Progenitor cell of endocrine pancreas (in vitro differentiated cells): ENCODE measurements at regions not wholly inside any gene's neighbourhood (a gene's known extent, or its start where the extent isn't known, plus 50 kb on each side); places are given as distances from the start of the nearest gene placed in this dataset.
"Not testable (repeated sequence)": the region's sequence is repeated elsewhere in the genome, so short reads cannot be mapped to it uniquely, and the experiment has no call there.

Source experiments
- DNase-seq: peaks from one replicate; pipeline ENCODE4 v3.0.0; 2021; ENCODE audit warnings: low spot score; ENCODE audit not compliant: unreplicated experiment
- H3K27ac Mint-ChIP-seq: 2 replicates; pipeline ENCODE4 v1.8.0; 2021; ENCODE audit warnings: mild to moderate bottlenecking, moderate library complexity, mixed read lengths
- H3K27me3 Mint-ChIP-seq: 2 replicates; pipeline ENCODE4 v1.8.0; 2021; ENCODE audit warnings: mixed read lengths
- H3K36me3 Mint-ChIP-seq: 2 replicates; pipeline ENCODE4 v1.8.0; 2022; ENCODE audit warnings: mixed read lengths; ENCODE audit not compliant: insufficient read depth
- H3K4me1 Mint-ChIP-seq: 2 replicates; pipeline ENCODE4 v1.8.0; 2021; ENCODE audit warnings: low read depth, mixed read lengths
- H3K4me3 Mint-ChIP-seq: 2 replicates; pipeline ENCODE4 v1.8.0; 2021; ENCODE audit warnings: low read depth, mild to moderate bottlenecking, moderate library complexity, mixed read lengths
- H3K9me3 Mint-ChIP-seq: 2 replicates; pipeline ENCODE4 v1.8.0; 2021; ENCODE audit warnings: low read depth, mixed read lengths
- CTCF ChIP-seq: fragments of 200-600 bp; sonication (generic); IDR thresholded peaks from one replicate; pipeline ENCODE4 v1.5.0; 2021; ENCODE audit warnings: antibody characterized with exemption, mild to moderate bottlenecking; ENCODE audit not compliant: unreplicated experiment

GRCh38 chr14:100427166-100427565 is 104.0 kb downstream of the SLC25A47 start:
- no peak overlapping the region for H3K27ac Mint-ChIP-seq
- no peak for DNase-seq
- no peak overlapping the region for H3K4me3 Mint-ChIP-seq
- no peaks in the 10 kb centered on the region for H3K9me3 Mint-ChIP-seq
- H3K4me1 Mint-ChIP-seq = peaks cover 1% of the 10 kb centered on the region
- no peaks in the 10 kb centered on the region for H3K36me3 Mint-ChIP-seq
- no peaks in the 10 kb centered on the region for H3K27me3 Mint-ChIP-seq
- TF ChIP-seq CTCF = no peak

GRCh38 chr14:100428727-100429126 is 105.6 kb downstream of the SLC25A47 start:
- H3K9me3 Mint-ChIP-seq = no peaks in the 10 kb centered on the region
- H3K4me3 Mint-ChIP-seq = no peak overlapping the region
- H3K27ac Mint-ChIP-seq = no peak overlapping the region
- no peaks in the 10 kb centered on the region for H3K36me3 Mint-ChIP-seq
- no peak for TF ChIP-seq CTCF
- peaks cover 1% of the 10 kb centered on the region for H3K4me1 Mint-ChIP-seq
- DNase-seq = no peak
- H3K27me3 Mint-ChIP-seq = no peaks in the 10 kb centered on the region

GRCh38 chr14:100429537-100429936 is 106.4 kb downstream of the SLC25A47 start:
- Mint-ChIP-seq H3K36me3 (no peaks in the 10 kb centered on the region), H3K4me1 (peaks cover 1% of the 10 kb centered on the region), H3K9me3 (no peaks in the 10 kb centered on the region), H3K27me3 (no peaks in the 10 kb centered on the region), H3K27ac (no peak overlapping the region), H3K4me3 (no peak overlapping the region)
- no peak for DNase-seq
- no peak for TF ChIP-seq CTCF

- Mint-ChIP-seq H3K4me1 (peaks cover 3% of the 10 kb centered on the region), H3K36me3 (no peaks in the 10 kb centered on the region), H3K9me3 (no peaks in the 10 kb centered on the region), H3K27me3 (no peaks in the 10 kb centered on the region), H3K27ac (no peak overlapping the region), H3K4me3 (no peak overlapping the region)
- no peak for DNase-seq
- TF ChIP-seq CTCF = no peak
These were observed 107.4 kb downstream of the SLC25A47 start for GRCh38 chr14:100430571-100430970.

- not testable (repeated sequence) for H3K9me3 Mint-ChIP-seq, H3K4me3 Mint-ChIP-seq, DNase-seq, H3K27ac Mint-ChIP-seq, H3K36me3 Mint-ChIP-seq, H3K4me1 Mint-ChIP-seq, H3K27me3 Mint-ChIP-seq
These were observed 108.3 kb downstream of the SLC25A47 start for GRCh38 chr14:100431461-100431860.

- no peak overlapping the region for H3K4me3 Mint-ChIP-seq
- TF ChIP-seq CTCF = no peak
- DNase-seq = no peak
- H3K4me1 Mint-ChIP-seq = peaks cover 7% of the 10 kb centered on the region
- H3K36me3 Mint-ChIP-seq = no peaks in the 10 kb centered on the region
- H3K27me3 Mint-ChIP-seq = no peaks in the 10 kb centered on the region
- no peaks in the 10 kb centered on the region for H3K9me3 Mint-ChIP-seq
- no peak overlapping the region for H3K27ac Mint-ChIP-seq
These were observed 109.7 kb downstream of the SLC25A47 start for GRCh38 chr14:100432652-100433427.
